NB4 (cell line): ENCODE measurements at regions not wholly inside any gene's neighbourhood (a gene's known extent, or its start where the extent isn't known, plus 50 kb on each side); places are given as distances from the start of the nearest gene placed in this dataset.
A peak's percentile ranks its signal among the peaks of the same experiment; 100 is the strongest.

Experiments
- DNase-seq: peaks from one replicate; pipeline ENCODE4 v3.0.0; 2010; ENCODE audit warnings: low read depth
- H3K4me3 ChIP-seq: one replicate; pipeline ENCODE4 v1.5.1; 2011; ENCODE audit warnings: mild to moderate bottlenecking, low read depth, low read length, moderate library complexity
- CTCF ChIP-seq: IDR thresholded peaks from one replicate; pipeline ENCODE4 v1.5.1; 2012; ENCODE audit warnings: low read depth, low read length
- MAX ChIP-seq: IDR thresholded peaks from 2 replicates; pipeline ENCODE4 v1.6.1; 2011; ENCODE audit warnings: low read depth, low read length
- MYC ChIP-seq: IDR thresholded peaks from 2 replicates; pipeline ENCODE4 v1.6.1; 2011; ENCODE audit warnings: low read depth, low read length
- POLR2A ChIP-seq: IDR thresholded peaks from 2 replicates; pipeline ENCODE4 v1.6.1; 2011; ENCODE audit warnings: mild to moderate bottlenecking; ENCODE audit not compliant: insufficient read length; ENCODE audit errors: extremely low read depth

GRCh38 chrX:8245411-8245810 lies 74.3 kb upstream of the VCX2 start:
- no peak overlapping the region for H3K4me3 ChIP-seq
- no peak for TF ChIP-seq MYC
- no peak for TF ChIP-seq MAX
- TF ChIP-seq CTCF = no peak
- no peak for TF ChIP-seq POLR2A
- DNase-seq = peak; percentile 7

GRCh38 chrX:8253096-8253495 lies 82.0 kb upstream of the VCX2 start:
- no peak overlapping the region for H3K4me3 ChIP-seq
- TF ChIP-seq POLR2A (no peak), MYC (no peak), MAX (no peak), CTCF (no peak)
- no peak for DNase-seq

GRCh38 chrX:8254401-8254800 lies 83.3 kb upstream of the VCX2 start:
- no peak overlapping the region for H3K4me3 ChIP-seq
- DNase-seq = no peak
- no peak for TF ChIP-seq CTCF
- TF ChIP-seq POLR2A = no peak
- TF ChIP-seq MAX = no peak
- no peak for TF ChIP-seq MYC

GRCh38 chrX:8272821-8273220 lies 101.8 kb upstream of the VCX2 start:
- no peak for DNase-seq
- H3K4me3 ChIP-seq = no peak overlapping the region
- TF ChIP-seq CTCF (no peak), MYC (no peak), POLR2A (no peak), MAX (no peak)

GRCh38 chrX:8273451-8273895 lies 102.4 kb upstream of the VCX2 start:
- TF ChIP-seq CTCF = no peak
- TF ChIP-seq MAX = no peak
- TF ChIP-seq MYC = no peak
- no peak for TF ChIP-seq POLR2A
- no peak for DNase-seq

GRCh38 chrX:8274170-8274569 lies 103.1 kb upstream of the VCX2 start:
- no peak overlapping the region for H3K4me3 ChIP-seq
- no peak for TF ChIP-seq POLR2A
- no peak for TF ChIP-seq CTCF
- TF ChIP-seq MYC = no peak
- no peak for TF ChIP-seq MAX

More at GRCh38 chrX:8273451-8273895, 102.4 kb upstream of the VCX2 start:
- no peak overlapping the region for H3K4me3 ChIP-seq

More at GRCh38 chrX:8274170-8274569, 103.1 kb upstream of the VCX2 start:
- DNase-seq = no peak
